GM12878 (cell line): ENCODE measurements at regions not wholly inside any gene's neighbourhood (a gene's known extent, or its start where the extent isn't known, plus 50 kb on each side); places are given as distances from the start of the nearest gene placed in this dataset.

Experiments
- BACH1 ChIP-seq: fragments of 450-650 bp; IDR thresholded peaks from 2 replicates; pipeline ENCODE4 v1.6.1; 2017; ENCODE audit warnings: mild to moderate bottlenecking, borderline replicate concordance
- CTCF ChIP-seq, 3 experiments: IDR thresholded peaks in 2 of 3; conservative IDR thresholded peaks in 1 of 3; 2 replicates each; pipeline ENCODE4 v1.5.1; 2011; ENCODE audit warnings: low read depth in 3 of 3, low read length in 3 of 3, mild to moderate bottlenecking in 3 of 3, control low read depth in 2 of 3, moderate library complexity in 2 of 3, inconsistent platforms in 1 of 3, mixed read lengths in 1 of 3; ENCODE audit not compliant: control insufficient read depth in 2 of 3, insufficient read depth in 1 of 3; ENCODE audit errors: extremely low read depth in 1 of 3
- EGR1 ChIP-seq, 2 experiments: IDR thresholded peaks; 1 replicate in 1 of 2; 2 replicates in 1 of 2; pipeline ENCODE4 v1.6.1; 2011 to 2012; ENCODE audit warnings: low read depth in 2 of 2, low read length in 2 of 2, borderline replicate concordance in 1 of 2, mild to moderate bottlenecking in 1 of 2, moderate library complexity in 1 of 2
- EZH2 ChIP-seq: IDR thresholded peaks from 2 replicates; pipeline ENCODE4 v1.6.1; 2012; ENCODE audit warnings: low read depth, mild to moderate bottlenecking, control low read depth, inconsistent platforms, low read length, borderline replicate concordance; ENCODE audit not compliant: control insufficient read depth
- MAX ChIP-seq: IDR thresholded peaks from 2 replicates; pipeline ENCODE4 v1.6.1; 2012; ENCODE audit warnings: low read depth, low read length, improper control_type of control experiment
- POLR2A ChIP-seq: IDR thresholded peaks from 2 replicates; pipeline ENCODE4 v1.6.1; 2011; ENCODE audit warnings: low read depth, mild to moderate bottlenecking, low read length
- SIN3A ChIP-seq: IDR thresholded peaks from 2 replicates; pipeline ENCODE4 v1.6.1; 2012; ENCODE audit warnings: low read depth, low read length, improper control_type of control experiment
- SRF ChIP-seq, 2 experiments: IDR thresholded peaks; 2 replicates each; pipeline ENCODE4 v1.6.1; 2011; ENCODE audit warnings: low read depth in 2 of 2, low read length in 2 of 2, mild to moderate bottlenecking in 1 of 2, moderate library complexity in 1 of 2
- ZBED1 ChIP-seq: IDR thresholded peaks from 2 replicates; pipeline ENCODE4 v1.6.1; 2016; ENCODE audit warnings: borderline replicate concordance

- TF ChIP-seq MAX: no peak
- TF ChIP-seq EGR1 (IDR thresholded peaks at IDR 0.05; ENCODE audit: borderline replicate concordance in 1 of 2, low read depth in 2 of 2, low read length in 2 of 2): no peak
- no peak for TF ChIP-seq CTCF (IDR thresholded peaks at IDR 0.05 in 2 of 3, conservative IDR thresholded peaks at IDR 0.05 in 1 of 3; ENCODE audit: control insufficient read depth in 2 of 3, extremely low read depth in 1 of 3, insufficient read depth in 1 of 3, low read depth in 3 of 3, low read length in 3 of 3)
- no peak for TF ChIP-seq POLR2A
- TF ChIP-seq BACH1: no peak
- no peak for TF ChIP-seq SRF (IDR thresholded peaks at IDR 0.05; ENCODE audit: low read depth in 2 of 2, low read length in 2 of 2)
- no peak for TF ChIP-seq EZH2
- TF ChIP-seq SIN3A: no peak
- TF ChIP-seq ZBED1: no peak
Observed at GRCh38 chr4:91984466-91984865, 319.3 kb upstream of the GRID2 start.
